Large intestine (tissue), 3 donors: ENCODE measurements at regions not wholly inside any gene's neighbourhood (a gene's known extent, or its start where the extent isn't known, plus 50 kb on each side); places are given as distances from the start of the nearest gene placed in this dataset.

Experiments used
- DNase-seq, 2 donors: peaks; one replicate each; pipeline versions ENCODE4 v3.0.0 to v3.0.0-alpha.2; 2013
- H3K27ac ChIP-seq: one replicate; pipeline ENCODE4 v1.5.1; 2013; ENCODE audit warnings: low read length
- H3K27me3 ChIP-seq: 2 replicates; pipeline ENCODE4 v1.6.1; 2013; ENCODE audit warnings: low read length; ENCODE audit not compliant: control insufficient read depth, insufficient read depth
- H3K36me3 ChIP-seq: 2 replicates; pipeline ENCODE4 v1.6.1; 2013; ENCODE audit warnings: low read length; ENCODE audit not compliant: control insufficient read depth, insufficient read depth
- H3K4me1 ChIP-seq: one replicate; pipeline ENCODE4 v1.6.1; 2013; ENCODE audit warnings: low read length; ENCODE audit not compliant: control insufficient read depth, insufficient read depth
- H3K4me3 ChIP-seq: one replicate; pipeline ENCODE4 v1.5.1; 2013; ENCODE audit warnings: low read length
- H3K9me3 ChIP-seq: one replicate; pipeline ENCODE4 v1.6.1; 2013; ENCODE audit warnings: mild to moderate bottlenecking, low read depth, low read length, moderate library complexity; ENCODE audit not compliant: control insufficient read depth
- WGBS: methylation state at CpG from one replicate; pipeline ENCODE4 v1.1.5; 2013; ENCODE audit warnings: low lambda C conversion rate; ENCODE audit not compliant: insufficient coverage; 5-methylcytosine and 5-hydroxymethylcytosine counted together

DNA sequence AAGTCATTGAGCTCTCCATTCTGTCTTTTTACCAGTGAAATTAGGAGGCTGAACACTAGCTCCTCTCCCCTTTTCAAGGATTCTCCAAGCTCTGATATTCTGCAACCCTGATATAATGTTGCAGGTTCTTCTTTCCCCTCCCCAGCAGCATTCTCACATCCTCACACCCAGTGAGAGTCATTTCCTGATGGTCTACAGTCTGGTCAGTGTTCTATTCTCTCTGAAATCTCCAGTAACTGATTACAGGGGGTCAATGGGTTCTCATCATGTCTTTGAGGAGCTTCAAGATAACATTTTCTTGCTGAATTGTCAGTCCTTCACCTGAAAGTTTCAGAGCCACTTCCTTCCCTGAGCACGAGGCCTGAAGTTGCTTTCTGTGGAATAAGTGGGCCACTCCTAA, 299.4 kb downstream of the PTEN start:
- H3K36me3 ChIP-seq: no peaks in the 10 kb centered on the region
- no CpG with 5 or more reads among the region's 1 CpG for WGBS
- H3K4me1 ChIP-seq: no peaks in the 10 kb centered on the region
- no peak for DNase-seq
- H3K27me3 ChIP-seq: no peaks in the 10 kb centered on the region
- H3K27ac ChIP-seq: no peak overlapping the region
- H3K9me3 ChIP-seq: no peaks in the 10 kb centered on the region
- H3K4me3 ChIP-seq: no peak overlapping the region

DNA sequence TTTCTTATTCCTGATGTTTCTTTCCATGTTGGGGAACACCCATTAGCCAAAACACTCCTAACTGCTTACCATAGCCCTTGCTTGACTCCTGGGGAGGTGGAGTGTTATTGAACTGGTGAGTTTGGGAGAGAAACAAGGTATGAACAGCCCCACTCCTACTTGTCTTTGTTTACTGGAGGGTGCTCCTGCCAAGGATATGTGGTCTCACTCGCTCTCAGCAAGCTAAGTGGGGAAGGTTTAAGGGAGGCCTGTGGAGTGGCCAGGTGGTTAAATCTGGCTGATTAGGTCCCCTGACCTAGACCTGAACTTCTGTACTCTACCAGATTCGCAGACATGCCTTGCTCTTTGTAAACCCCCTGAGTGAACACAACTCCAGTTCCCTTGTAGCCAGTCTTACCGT, 300.1 kb downstream of the PTEN start:
- no peak overlapping the region for H3K27ac ChIP-seq
- H3K27me3 ChIP-seq: no peaks in the 10 kb centered on the region
- no peaks in the 10 kb centered on the region for H3K36me3 ChIP-seq
- no peaks in the 10 kb centered on the region for H3K4me1 ChIP-seq
- no CpG with 5 or more reads among the region's 3 CpGs for WGBS
- DNase-seq: no peak
- no peaks in the 10 kb centered on the region for H3K9me3 ChIP-seq
- no peak overlapping the region for H3K4me3 ChIP-seq

DNA sequence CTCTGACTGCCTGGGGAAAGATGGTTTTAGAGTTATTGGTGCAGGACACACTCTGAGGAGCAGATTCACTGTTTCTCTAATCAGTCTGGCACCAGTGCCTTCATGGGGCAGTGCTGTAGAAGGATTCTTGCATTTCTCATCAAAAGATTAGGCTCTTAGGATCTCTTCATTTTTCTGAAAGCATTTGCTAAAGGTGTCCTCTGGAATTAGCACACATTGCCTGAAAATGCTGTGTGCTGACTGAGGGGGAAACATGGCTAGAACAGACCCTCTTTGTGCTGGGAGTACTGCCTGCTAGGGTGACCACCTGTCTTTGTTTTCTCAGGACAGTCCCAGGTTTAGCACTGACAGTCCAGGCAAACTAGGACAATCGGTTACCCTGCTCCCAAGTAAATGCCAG, 301.0 kb downstream of the PTEN start:
- H3K4me1 ChIP-seq: no peaks in the 10 kb centered on the region
- no peaks in the 10 kb centered on the region for H3K36me3 ChIP-seq
- no peaks in the 10 kb centered on the region for H3K27me3 ChIP-seq
- WGBS: no CpG with 5 or more reads among the region's 1 CpG
- H3K9me3 ChIP-seq: no peaks in the 10 kb centered on the region
- no peak overlapping the region for H3K27ac ChIP-seq
- H3K4me3 ChIP-seq: no peak overlapping the region
- DNase-seq: no peak

DNA sequence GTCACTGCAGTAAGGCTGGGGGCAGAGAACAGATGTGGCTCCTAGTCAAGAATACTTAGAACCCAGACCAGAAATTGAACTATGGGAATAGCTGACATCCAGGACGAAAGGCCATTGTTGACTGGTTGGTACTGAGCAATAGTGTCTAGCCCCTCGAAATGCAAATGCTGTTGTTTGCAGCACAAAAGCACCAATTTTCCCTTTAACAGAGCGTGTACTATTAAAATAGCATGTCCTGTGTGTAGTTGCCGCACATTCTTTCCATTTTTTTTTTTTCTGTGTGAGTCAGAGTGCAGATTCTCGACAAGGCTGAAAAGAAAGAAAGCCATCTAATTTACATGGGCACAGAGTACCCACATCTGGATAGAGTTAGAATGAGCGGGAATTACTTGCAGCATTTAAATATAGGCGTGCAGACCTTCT, 302.4 kb downstream of the PTEN start:
- no peak for DNase-seq
- Histone ChIP-seq H3K4me1 (no peaks in the 10 kb centered on the region), H3K36me3 (no peaks in the 10 kb centered on the region), H3K27me3 (no peaks in the 10 kb centered on the region), H3K27ac (no peak overlapping the region), H3K4me3 (no peak overlapping the region), H3K9me3 (no peaks in the 10 kb centered on the region)
- 100% methylated on average over 2 of the region's 7 CpGs for WGBS

DNA sequence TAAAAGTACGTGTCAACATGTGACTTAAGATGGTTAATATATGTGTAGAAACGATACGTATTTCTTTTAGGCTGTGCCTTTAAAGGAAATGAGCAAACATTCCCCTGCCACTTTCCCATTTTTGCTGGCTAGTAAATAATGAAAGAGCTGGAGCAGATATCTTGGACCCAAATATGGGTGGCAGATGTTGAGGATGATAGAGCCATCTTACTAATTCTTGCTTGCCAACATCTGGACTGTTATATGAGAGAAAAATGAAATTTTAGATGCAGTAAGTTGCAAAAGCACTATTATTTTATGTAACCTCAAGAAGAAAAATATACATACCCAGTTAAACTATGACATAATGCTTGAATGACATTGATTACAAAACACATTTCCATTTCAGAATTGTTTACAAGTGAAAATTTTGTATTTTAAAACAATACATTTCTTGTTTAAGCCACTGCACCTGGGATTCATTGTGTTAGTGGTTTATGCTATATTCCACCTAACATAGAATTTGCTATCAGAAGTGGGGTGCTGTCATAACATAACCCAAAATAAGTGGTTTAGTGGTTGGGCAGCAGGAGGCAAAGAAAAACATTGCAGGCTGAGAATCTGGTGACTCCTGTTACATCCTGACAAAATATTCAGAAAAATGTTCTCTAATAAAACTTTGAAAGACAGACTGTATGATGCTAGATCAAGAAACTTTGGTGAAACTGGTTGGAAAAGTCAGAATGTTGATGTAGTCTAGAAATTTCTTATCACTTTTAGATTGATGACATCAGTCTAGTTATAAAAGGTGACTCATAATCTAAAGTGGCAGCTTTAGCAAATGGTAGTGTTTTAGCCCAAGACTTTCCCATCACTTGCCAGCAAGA, 305.0 kb downstream of the PTEN start:
- no peaks in the 10 kb centered on the region for H3K4me1 ChIP-seq
- no peaks in the 10 kb centered on the region for H3K9me3 ChIP-seq
- no peaks in the 10 kb centered on the region for H3K36me3 ChIP-seq
- no peak for DNase-seq
- WGBS: 96% methylated on average over 3 of the region's 3 CpGs
- H3K4me3 ChIP-seq: no peak overlapping the region
- H3K27me3 ChIP-seq: no peaks in the 10 kb centered on the region
- no peak overlapping the region for H3K27ac ChIP-seq

DNA sequence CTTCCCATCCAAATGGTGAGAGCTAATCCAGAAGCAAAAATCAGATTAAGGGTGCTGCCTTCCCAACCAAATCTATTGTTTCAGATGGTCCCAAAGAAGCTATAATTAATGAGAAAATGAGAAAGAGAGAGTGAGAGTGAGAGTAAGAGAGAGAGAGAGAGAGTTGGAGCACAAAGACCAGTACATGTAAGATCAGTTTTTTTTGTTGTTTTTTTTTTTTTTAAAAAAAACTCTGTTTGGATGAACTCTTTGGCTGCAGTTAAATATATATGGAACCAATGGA, 305.6 kb downstream of the PTEN start:
- Histone ChIP-seq H3K4me3 (no peak overlapping the region), H3K4me1 (no peaks in the 10 kb centered on the region), H3K27ac (no peak overlapping the region), H3K27me3 (no peaks in the 10 kb centered on the region), H3K36me3 (no peaks in the 10 kb centered on the region), H3K9me3 (no peaks in the 10 kb centered on the region)
- no peak for DNase-seq

DNA sequence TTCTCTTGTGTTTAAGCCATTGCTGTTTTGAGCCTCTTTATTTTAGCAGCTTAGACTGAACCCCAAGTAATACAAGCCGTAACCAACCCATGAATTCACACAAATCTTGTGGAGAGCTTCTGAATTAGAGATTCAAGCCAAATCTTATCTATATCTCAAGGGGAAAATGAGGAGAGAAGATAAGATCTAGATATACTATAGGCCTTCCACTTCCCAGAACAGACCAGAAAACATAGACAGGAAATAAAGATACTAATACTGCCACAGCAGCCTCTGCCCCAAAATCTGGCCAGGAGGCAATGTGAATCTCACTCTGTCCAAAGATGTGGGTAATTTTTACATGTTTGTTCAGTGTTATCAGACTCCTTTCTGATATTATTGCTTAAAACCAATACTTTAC, 307.2 kb downstream of the PTEN start:
- 100% methylated on average over 1 of the region's 1 CpG for whole genome bisulfite sequencing
- DNase-seq: no peak

DNA sequence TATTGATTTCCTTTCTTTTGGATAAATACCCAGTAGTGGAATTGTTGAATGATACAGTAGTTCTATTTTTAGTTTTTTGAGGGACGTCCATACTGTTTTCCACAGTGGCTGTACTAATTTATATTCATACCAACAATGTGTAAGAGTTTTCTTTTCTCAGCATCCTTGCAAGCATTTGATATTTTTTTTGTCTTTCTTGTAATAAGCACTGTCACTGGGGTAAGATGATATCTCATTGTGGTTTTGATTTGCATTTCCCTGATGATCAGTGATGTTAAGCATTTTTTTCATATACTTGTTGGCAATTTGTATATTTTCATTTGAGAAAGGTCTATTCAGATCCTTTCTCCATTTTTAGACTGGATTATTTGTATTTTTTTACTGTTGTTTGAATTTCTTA, 308.7 kb downstream of the PTEN start:
- no peak for DNase-seq
- WGBS: 56% methylated on average over 1 of the region's 1 CpG
- no peaks in the 10 kb centered on the region for H3K27me3 ChIP-seq
- H3K4me3 ChIP-seq: no peak overlapping the region
- no peak overlapping the region for H3K27ac ChIP-seq
- no peaks in the 10 kb centered on the region for H3K4me1 ChIP-seq
- H3K36me3 ChIP-seq: no peaks in the 10 kb centered on the region
- H3K9me3 ChIP-seq: no peaks in the 10 kb centered on the region

More for the DNA sequence above, 307.2 kb downstream of the PTEN start:
- Histone ChIP-seq H3K27ac (no peak overlapping the region), H3K4me1 (no peaks in the 10 kb centered on the region), H3K27me3 (no peaks in the 10 kb centered on the region), H3K36me3 (no peaks in the 10 kb centered on the region), H3K4me3 (no peak overlapping the region), H3K9me3 (no peaks in the 10 kb centered on the region)

DNA sequence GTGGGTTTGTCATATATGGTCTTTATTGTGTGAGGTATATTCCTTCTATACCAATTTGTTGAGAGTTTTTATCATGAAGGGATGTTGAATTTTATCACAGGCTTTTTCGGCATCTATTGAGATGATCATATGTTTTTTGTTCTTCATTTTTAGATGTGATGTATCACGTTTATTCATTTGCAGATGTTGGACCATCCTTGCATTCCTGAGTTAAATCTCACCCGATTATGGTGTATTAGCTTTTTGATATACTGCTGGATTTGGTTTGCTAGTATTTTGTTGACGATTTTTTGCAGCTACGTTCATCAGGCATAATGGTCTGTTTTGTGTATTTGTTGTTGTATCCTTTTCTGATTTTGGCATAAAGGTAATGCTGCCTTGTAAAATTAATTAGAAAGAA, 311.0 kb downstream of the PTEN start:
- Histone ChIP-seq H3K27ac (no peak overlapping the region), H3K4me3 (no peak overlapping the region), H3K27me3 (no peaks in the 10 kb centered on the region), H3K4me1 (no peaks in the 10 kb centered on the region), H3K9me3 (no peaks in the 10 kb centered on the region), H3K36me3 (no peaks in the 10 kb centered on the region)
- 97% methylated on average over 5 of the region's 5 CpGs for WGBS
- no peak for DNase-seq

DNA sequence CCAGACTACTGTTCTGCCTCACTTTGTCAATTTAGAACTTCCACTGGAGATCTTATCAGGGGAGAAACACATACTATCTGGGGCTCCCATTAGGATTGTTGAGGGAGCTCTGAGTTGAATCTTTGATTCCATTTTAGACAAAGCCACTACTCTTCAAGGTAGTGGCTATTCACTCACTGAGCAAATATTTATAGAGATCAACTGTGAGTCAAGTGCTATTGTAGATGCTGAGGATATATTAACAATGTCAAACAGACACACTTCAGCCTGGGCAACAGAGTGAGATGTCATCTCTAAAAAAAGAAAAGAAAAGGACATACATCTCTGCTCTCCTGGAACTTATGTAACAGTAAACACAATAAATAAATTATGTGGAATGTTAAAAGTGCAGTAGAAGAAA, 315.3 kb downstream of the PTEN start:
- no peaks in the 10 kb centered on the region for H3K9me3 ChIP-seq
- H3K27ac ChIP-seq: no peak overlapping the region
- no peaks in the 10 kb centered on the region for H3K27me3 ChIP-seq
- H3K4me1 ChIP-seq: no peaks in the 10 kb centered on the region
- DNase-seq: no peak
- H3K4me3 ChIP-seq: no peak overlapping the region
- no peaks in the 10 kb centered on the region for H3K36me3 ChIP-seq

DNA sequence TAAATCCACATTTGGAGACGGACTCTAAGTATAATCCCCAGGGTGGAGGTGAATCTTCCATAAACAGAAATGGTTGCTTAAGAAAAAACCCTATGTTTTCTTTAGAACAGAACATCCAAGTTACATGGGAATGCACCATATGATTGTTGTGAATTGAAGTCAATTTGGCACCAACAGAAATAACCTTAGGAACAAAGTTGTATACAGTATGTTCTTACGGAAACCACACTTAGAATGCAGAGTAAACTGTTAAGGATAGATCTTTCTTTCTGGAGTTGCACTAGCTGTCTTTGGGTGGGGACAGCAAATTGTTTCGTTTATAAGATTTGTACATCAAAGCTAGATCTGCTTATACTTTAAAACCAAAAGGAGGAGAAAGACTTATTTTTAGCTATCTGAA, 316.4 kb downstream of the PTEN start:
- H3K27me3 ChIP-seq: no peaks in the 10 kb centered on the region
- H3K4me1 ChIP-seq: no peaks in the 10 kb centered on the region
- no peak for DNase-seq
- H3K9me3 ChIP-seq: no peaks in the 10 kb centered on the region
- H3K27ac ChIP-seq: no peak overlapping the region
- H3K36me3 ChIP-seq: no peaks in the 10 kb centered on the region
- WGBS: no CpG with 5 or more reads among the region's 3 CpGs
- H3K4me3 ChIP-seq: no peak overlapping the region
